WTC11 (cell line): ENCODE measurements at regions not wholly inside any gene's neighbourhood (a gene's known extent, or its start where the extent isn't known, plus 50 kb on each side); places are given as distances from the start of the nearest gene placed in this dataset.

Experiments
- ATAC-seq: fragments of 200-7000 bp; cut with Tn5 transposase; 2 replicates; pipeline ENCODE4 v1.10.0; 2021; ENCODE audit warnings: mild to moderate bottlenecking, moderate library complexity
- CTCF ChIA-PET: fragments of 300-600 bp; sonication (Branson Sonifier 250); formaldehyde crosslinking; loops from one replicate; lab custom pipeline; 2021; ENCODE audit warnings: antibody characterized with exemption; lab: Charles Lee
- POLR2A ChIA-PET: fragments of 350-600 bp; sonication (Branson Sonifier 250); formaldehyde crosslinking; loops from one replicate; lab custom pipeline; 2021; ENCODE audit warnings: antibody characterized with exemption; lab: Charles Lee
- DNase-seq: peaks from one replicate; pipeline ENCODE4 v3.0.0; 2021; ENCODE audit warnings: low spot score
- H3K27ac Mint-ChIP-seq: 2 replicates; pipeline ENCODE4 v1.8.0; 2021; ENCODE audit warnings: mixed read lengths
- H3K27me3 Mint-ChIP-seq: 2 replicates; pipeline ENCODE4 v1.8.0; 2021; ENCODE audit warnings: low read depth, mild to moderate bottlenecking, moderate library complexity, mixed read lengths
- H3K36me3 Mint-ChIP-seq: 2 replicates; pipeline ENCODE4 v1.8.0; 2021; ENCODE audit warnings: mixed read lengths
- H3K4me1 Mint-ChIP-seq: 2 replicates; pipeline ENCODE4 v1.8.0; 2022; ENCODE audit warnings: mixed read lengths
- H3K4me3 Mint-ChIP-seq: 2 replicates; pipeline ENCODE4 v1.8.0; 2021; ENCODE audit warnings: mild to moderate bottlenecking, moderate library complexity, mixed read lengths
- H3K9me3 Mint-ChIP-seq: 2 replicates; pipeline ENCODE4 v1.8.0; 2021; ENCODE audit warnings: mixed read lengths
- AFF4 ChIP-seq: sonication (generic); formaldehyde crosslinking; IDR thresholded peaks from 2 replicates; pipeline ENCODE4 v1.8.1; 2023; ENCODE audit warnings: mild to moderate bottlenecking, missing genetic modification reagents, borderline replicate concordance
- CBFB ChIP-seq: sonication (generic); formaldehyde crosslinking; IDR thresholded peaks from 2 replicates; pipeline ENCODE4 v1.8.1; 2022; ENCODE audit warnings: mild to moderate bottlenecking, low read depth, missing genetic modification reagents
- ESRRA ChIP-seq: sonication (generic); formaldehyde crosslinking; IDR thresholded peaks from 2 replicates; pipeline ENCODE4 v1.8.1; 2022; ENCODE audit warnings: mild to moderate bottlenecking, missing genetic modification reagents, borderline replicate concordance
- FOXJ3 ChIP-seq: sonication (generic); formaldehyde crosslinking; IDR thresholded peaks from 2 replicates; pipeline ENCODE4 v1.9.0; 2021; ENCODE audit warnings: missing genetic modification reagents, mild to moderate bottlenecking, borderline replicate concordance
- JAZF1 ChIP-seq: fragments of 250-450 bp; sonication (Bioruptor Pico); IDR thresholded peaks from 2 replicates; pipeline ENCODE4 v1.9.0; 2021; ENCODE audit warnings: moderate library complexity, mild to moderate bottlenecking, inconsistent platforms
- JUN ChIP-seq: sonication (generic); formaldehyde crosslinking; IDR thresholded peaks from 2 replicates; pipeline ENCODE4 v1.8.0; 2023; ENCODE audit warnings: mild to moderate bottlenecking, missing genetic modification reagents
- KAT7 ChIP-seq: sonication (generic); formaldehyde crosslinking; IDR thresholded peaks from 2 replicates; pipeline ENCODE4 v1.8.1; 2023; ENCODE audit warnings: missing genetic modification reagents, mild to moderate bottlenecking, borderline replicate concordance
- SMAD4 ChIP-seq: sonication (generic); formaldehyde crosslinking; IDR thresholded peaks from 2 replicates; pipeline ENCODE4 v1.8.0; 2022; ENCODE audit warnings: mild to moderate bottlenecking, missing genetic modification reagents
- SOX15 ChIP-seq: fragments of 250-450 bp; sonication (Bioruptor Pico); IDR thresholded peaks from 2 replicates; pipeline ENCODE4 v1.9.0; 2021; ENCODE audit warnings: mild to moderate bottlenecking
- TCF7 ChIP-seq: sonication (generic); formaldehyde crosslinking; IDR thresholded peaks from 2 replicates; pipeline ENCODE4 v1.8.0; 2022; ENCODE audit warnings: mild to moderate bottlenecking, low read depth, missing genetic modification reagents, moderate library complexity
- ZMAT4 ChIP-seq: fragments of 250-450 bp; sonication (Bioruptor Pico); IDR thresholded peaks from 2 replicates; pipeline ENCODE4 v1.9.0; 2021; ENCODE audit warnings: mild to moderate bottlenecking
- ZNF232 ChIP-seq: sonication (generic); formaldehyde crosslinking; IDR thresholded peaks from 2 replicates; pipeline ENCODE4 v1.8.0; 2022; ENCODE audit warnings: mild to moderate bottlenecking, missing genetic modification reagents
- ZNF281 ChIP-seq: sonication (generic); formaldehyde crosslinking; IDR thresholded peaks from 2 replicates; pipeline ENCODE4 v1.8.0; 2023; ENCODE audit warnings: mild to moderate bottlenecking, missing genetic modification reagents
- ZNF317 ChIP-seq: sonication (generic); formaldehyde crosslinking; IDR thresholded peaks from 2 replicates; pipeline ENCODE4 v1.8.1; 2023; ENCODE audit warnings: low read depth, mild to moderate bottlenecking, moderate library complexity, missing genetic modification reagents, borderline replicate concordance
- ZNF671 ChIP-seq: fragments of 250-450 bp; sonication (Bioruptor Pico); IDR thresholded peaks from 2 replicates; pipeline ENCODE4 v1.8.0; 2021; ENCODE audit warnings: mild to moderate bottlenecking
- TF ChIP-seq, protein P1 (sequence below): sonication (generic); formaldehyde crosslinking; IDR thresholded peaks from 2 replicates; pipeline ENCODE4 v1.8.1; 2022; ENCODE audit warnings: low read depth, mild to moderate bottlenecking, moderate library complexity, missing genetic modification reagents, borderline replicate concordance
- TF ChIP-seq, protein P2 (sequence below): sonication (generic); formaldehyde crosslinking; IDR thresholded peaks from 2 replicates; pipeline ENCODE4 v1.8.1; 2023; ENCODE audit warnings: mild to moderate bottlenecking, missing genetic modification reagents
- TF ChIP-seq, protein P3 (sequence below): fragments of 250-450 bp; sonication (Bioruptor Pico); IDR thresholded peaks from 2 replicates; pipeline ENCODE4 v1.9.0; 2021; ENCODE audit warnings: mild to moderate bottlenecking
- TF ChIP-seq, protein P4 (sequence below): fragments of 250-450 bp; sonication (Bioruptor Pico); IDR thresholded peaks from 2 replicates; pipeline ENCODE4 v1.8.0; 2021; ENCODE audit warnings: mild to moderate bottlenecking

DNA sequence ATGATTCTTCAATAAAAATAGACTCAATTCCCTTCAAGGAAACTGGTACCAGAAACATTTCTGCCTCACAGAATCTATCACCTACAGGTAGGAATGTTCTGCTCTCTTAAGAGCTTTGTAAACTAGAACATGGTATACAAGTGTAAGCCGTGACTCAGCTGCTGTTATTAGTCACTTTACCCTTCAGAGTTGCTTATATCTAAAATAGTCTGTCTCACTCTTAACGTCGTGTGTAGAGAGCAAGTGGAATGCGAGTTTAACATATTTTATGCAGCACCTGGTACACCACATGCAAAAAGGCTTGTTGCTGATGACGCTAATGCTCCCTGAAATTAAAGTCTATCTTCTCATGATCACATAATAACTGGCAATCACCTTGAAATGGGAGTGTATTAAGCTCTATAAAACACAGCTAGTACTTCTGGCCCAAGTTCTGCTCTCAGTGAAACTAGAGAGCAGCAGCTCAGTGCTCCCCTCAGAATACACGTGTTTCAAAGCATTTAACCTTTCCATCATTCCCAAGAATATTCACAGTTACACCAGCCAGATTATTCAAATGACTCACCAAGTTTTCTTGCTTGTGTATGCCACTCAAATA lies 420.0 kb downstream of the ZEB2 start:
- TF ChIP-seq CBFB (CRISPR knock-in tag) = no peak
- peaks cover 11% of the 10 kb centered on the region for H3K9me3 Mint-ChIP-seq
- no peak for DNase-seq
- no peak; the same call in 1 of the 2 replicates for ATAC-seq
- ChIA-PET POLR2A (interaction anchor here (1.0 kb wide), 1 partner anchor 17 kb away, joined by 3 read pairs; no protein-coding TSS in a partner anchor), CTCF (no interaction called here)
- peaks cover 6% of the 10 kb centered on the region; the same call in 1 of the 2 replicates for H3K4me1 Mint-ChIP-seq
- H3K27ac Mint-ChIP-seq = peak overlapping the region; percentile 49; the same call in 1 of the 2 replicates
- H3K4me3 Mint-ChIP-seq = no peak overlapping the region
- H3K27me3 Mint-ChIP-seq = no peaks in the 10 kb centered on the region
- peaks cover 18% of the 10 kb centered on the region for H3K36me3 Mint-ChIP-seq

GRCh38 chr2:144099340-144099739 lies 420.6 kb downstream of the ZEB2 start:
- TF ChIP-seq FOXJ3 (CRISPR knock-in tag) (no peak), SOX15 (CRISPR knock-in tag) (no peak), ZNF671 (CRISPR knock-in tag) (no peak), CBFB (CRISPR knock-in tag) (no peak), AFF4 (CRISPR knock-in tag) (no peak), SMAD4 (CRISPR knock-in tag) (no peak), ZNF232 (CRISPR knock-in tag) (no peak), ZNF281 (CRISPR knock-in tag) (no peak), TCF7 (no peak), JAZF1 (no peak), ZMAT4 (CRISPR knock-in tag) (no peak), KAT7 (CRISPR knock-in tag) (no peak), ZNF317 (CRISPR knock-in tag) (no peak), JUN (CRISPR knock-in tag) (no peak), ESRRA (CRISPR knock-in tag) (no peak)
- TF ChIP-seq, protein P1, sequence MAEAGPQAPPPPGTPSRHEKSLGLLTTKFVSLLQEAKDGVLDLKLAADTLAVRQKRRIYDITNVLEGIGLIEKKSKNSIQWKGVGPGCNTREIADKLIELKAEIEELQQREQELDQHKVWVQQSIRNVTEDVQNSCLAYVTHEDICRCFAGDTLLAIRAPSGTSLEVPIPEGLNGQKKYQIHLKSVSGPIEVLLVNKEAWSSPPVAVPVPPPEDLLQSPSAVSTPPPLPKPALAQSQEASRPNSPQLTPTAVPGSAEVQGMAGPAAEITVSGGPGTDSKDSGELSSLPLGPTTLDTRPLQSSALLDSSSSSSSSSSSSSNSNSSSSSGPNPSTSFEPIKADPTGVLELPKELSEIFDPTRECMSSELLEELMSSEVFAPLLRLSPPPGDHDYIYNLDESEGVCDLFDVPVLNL (CRISPR knock-in tag) = no peak
- TF ChIP-seq, protein P2, sequence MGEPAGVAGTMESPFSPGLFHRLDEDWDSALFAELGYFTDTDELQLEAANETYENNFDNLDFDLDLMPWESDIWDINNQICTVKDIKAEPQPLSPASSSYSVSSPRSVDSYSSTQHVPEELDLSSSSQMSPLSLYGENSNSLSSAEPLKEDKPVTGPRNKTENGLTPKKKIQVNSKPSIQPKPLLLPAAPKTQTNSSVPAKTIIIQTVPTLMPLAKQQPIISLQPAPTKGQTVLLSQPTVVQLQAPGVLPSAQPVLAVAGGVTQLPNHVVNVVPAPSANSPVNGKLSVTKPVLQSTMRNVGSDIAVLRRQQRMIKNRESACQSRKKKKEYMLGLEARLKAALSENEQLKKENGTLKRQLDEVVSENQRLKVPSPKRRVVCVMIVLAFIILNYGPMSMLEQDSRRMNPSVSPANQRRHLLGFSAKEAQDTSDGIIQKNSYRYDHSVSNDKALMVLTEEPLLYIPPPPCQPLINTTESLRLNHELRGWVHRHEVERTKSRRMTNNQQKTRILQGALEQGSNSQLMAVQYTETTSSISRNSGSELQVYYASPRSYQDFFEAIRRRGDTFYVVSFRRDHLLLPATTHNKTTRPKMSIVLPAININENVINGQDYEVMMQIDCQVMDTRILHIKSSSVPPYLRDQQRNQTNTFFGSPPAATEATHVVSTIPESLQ = no peak
- TF ChIP-seq, protein P3, sequence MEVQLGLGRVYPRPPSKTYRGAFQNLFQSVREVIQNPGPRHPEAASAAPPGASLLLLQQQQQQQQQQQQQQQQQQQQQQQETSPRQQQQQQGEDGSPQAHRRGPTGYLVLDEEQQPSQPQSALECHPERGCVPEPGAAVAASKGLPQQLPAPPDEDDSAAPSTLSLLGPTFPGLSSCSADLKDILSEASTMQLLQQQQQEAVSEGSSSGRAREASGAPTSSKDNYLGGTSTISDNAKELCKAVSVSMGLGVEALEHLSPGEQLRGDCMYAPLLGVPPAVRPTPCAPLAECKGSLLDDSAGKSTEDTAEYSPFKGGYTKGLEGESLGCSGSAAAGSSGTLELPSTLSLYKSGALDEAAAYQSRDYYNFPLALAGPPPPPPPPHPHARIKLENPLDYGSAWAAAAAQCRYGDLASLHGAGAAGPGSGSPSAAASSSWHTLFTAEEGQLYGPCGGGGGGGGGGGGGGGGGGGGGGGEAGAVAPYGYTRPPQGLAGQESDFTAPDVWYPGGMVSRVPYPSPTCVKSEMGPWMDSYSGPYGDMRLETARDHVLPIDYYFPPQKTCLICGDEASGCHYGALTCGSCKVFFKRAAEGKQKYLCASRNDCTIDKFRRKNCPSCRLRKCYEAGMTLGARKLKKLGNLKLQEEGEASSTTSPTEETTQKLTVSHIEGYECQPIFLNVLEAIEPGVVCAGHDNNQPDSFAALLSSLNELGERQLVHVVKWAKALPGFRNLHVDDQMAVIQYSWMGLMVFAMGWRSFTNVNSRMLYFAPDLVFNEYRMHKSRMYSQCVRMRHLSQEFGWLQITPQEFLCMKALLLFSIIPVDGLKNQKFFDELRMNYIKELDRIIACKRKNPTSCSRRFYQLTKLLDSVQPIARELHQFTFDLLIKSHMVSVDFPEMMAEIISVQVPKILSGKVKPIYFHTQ (CRISPR knock-in tag) = no peak
- TF ChIP-seq, protein P4, sequence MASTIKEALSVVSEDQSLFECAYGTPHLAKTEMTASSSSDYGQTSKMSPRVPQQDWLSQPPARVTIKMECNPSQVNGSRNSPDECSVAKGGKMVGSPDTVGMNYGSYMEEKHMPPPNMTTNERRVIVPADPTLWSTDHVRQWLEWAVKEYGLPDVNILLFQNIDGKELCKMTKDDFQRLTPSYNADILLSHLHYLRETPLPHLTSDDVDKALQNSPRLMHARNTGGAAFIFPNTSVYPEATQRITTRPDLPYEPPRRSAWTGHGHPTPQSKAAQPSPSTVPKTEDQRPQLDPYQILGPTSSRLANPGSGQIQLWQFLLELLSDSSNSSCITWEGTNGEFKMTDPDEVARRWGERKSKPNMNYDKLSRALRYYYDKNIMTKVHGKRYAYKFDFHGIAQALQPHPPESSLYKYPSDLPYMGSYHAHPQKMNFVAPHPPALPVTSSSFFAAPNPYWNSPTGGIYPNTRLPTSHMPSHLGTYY (CRISPR knock-in tag) = no peak
- peak overlapping the region; percentile 49; the same call in 1 of the 2 replicates for H3K27ac Mint-ChIP-seq
- peaks cover 6% of the 10 kb centered on the region; the same call in 1 of the 2 replicates for H3K4me1 Mint-ChIP-seq
- peaks cover 6% of the 10 kb centered on the region for H3K9me3 Mint-ChIP-seq
- ChIA-PET POLR2A (no interaction called here), CTCF (no interaction called here)
- H3K36me3 Mint-ChIP-seq = peaks cover 12% of the 10 kb centered on the region
- H3K4me3 Mint-ChIP-seq = no peak overlapping the region
- DNase-seq = no peak
- no peak for ATAC-seq
- H3K27me3 Mint-ChIP-seq = no peaks in the 10 kb centered on the region
